Endodermal cell (in vitro differentiated cells): ENCODE measurements at regions not wholly inside any gene's neighbourhood (a gene's known extent, or its start where the extent isn't known, plus 50 kb on each side); places are given as distances from the start of the nearest gene placed in this dataset.
A peak's percentile ranks its signal among the peaks of the same experiment; 100 is the strongest.

Experiments used
- DNase-seq: peaks from one replicate; pipeline ENCODE4 v3.0.0-alpha.2; 2017
- H3K27ac ChIP-seq: 2 replicates; pipeline ENCODE4 v1.5.1; 2013; ENCODE audit warnings: mild to moderate bottlenecking, low read depth, low read length, moderate library complexity
- H3K27me3 ChIP-seq: 2 replicates; pipeline ENCODE4 v1.6.1; 2013; ENCODE audit warnings: mild to moderate bottlenecking, low read length, moderate library complexity; ENCODE audit not compliant: insufficient read depth, control insufficient read depth, poor library complexity, severe bottlenecking
- H3K36me3 ChIP-seq: 2 replicates; pipeline ENCODE4 v1.7.0; 2013; ENCODE audit warnings: mild to moderate bottlenecking, low read length, moderate library complexity; ENCODE audit not compliant: control insufficient read depth, insufficient read depth
- H3K4me1 ChIP-seq: one replicate; pipeline ENCODE4 v1.7.0; 2013; ENCODE audit warnings: low read length; ENCODE audit not compliant: control insufficient read depth, insufficient read depth
- H3K4me3 ChIP-seq: 2 replicates; pipeline ENCODE4 v1.5.1; 2013; ENCODE audit warnings: mild to moderate bottlenecking, low read length, moderate library complexity
- H3K9ac ChIP-seq: 2 replicates; pipeline ENCODE4 v1.6.1; 2013; ENCODE audit warnings: mild to moderate bottlenecking, low read length, moderate library complexity; ENCODE audit not compliant: poor library complexity, severe bottlenecking; ENCODE audit errors: extremely low read depth
- H3K9me3 ChIP-seq: 2 replicates; pipeline ENCODE4 v1.6.1; 2013; ENCODE audit warnings: mild to moderate bottlenecking, low read length, moderate library complexity; ENCODE audit not compliant: control insufficient read depth
- H3K27ac Mint-ChIP-seq: 2 replicates; pipeline ENCODE4 v1.8.0; 2020; ENCODE audit warnings: mixed read lengths
- H3K27me3 Mint-ChIP-seq: 2 replicates; pipeline ENCODE4 v1.8.0; 2021; ENCODE audit warnings: mild to moderate bottlenecking, mixed read lengths; ENCODE audit not compliant: insufficient read depth
- H3K36me3 Mint-ChIP-seq: 2 replicates; pipeline ENCODE4 v1.8.0; 2020; ENCODE audit warnings: low read depth, mixed read lengths
- H3K4me1 Mint-ChIP-seq: 2 replicates; pipeline ENCODE4 v1.8.0; 2020; ENCODE audit warnings: mixed read lengths
- H3K4me3 Mint-ChIP-seq: 2 replicates; pipeline ENCODE4 v1.8.0; 2020; ENCODE audit warnings: mild to moderate bottlenecking, moderate library complexity, mixed read lengths
- H3K9me3 Mint-ChIP-seq: 2 replicates; pipeline ENCODE4 v1.8.0; 2020; ENCODE audit warnings: mild to moderate bottlenecking, mixed read lengths
- CTCF ChIP-seq: fragments of 200-600 bp; sonication (generic); conservative IDR thresholded peaks from 2 replicates; pipeline ENCODE4 v1.5.0; 2021; ENCODE audit warnings: antibody characterized with exemption, mild to moderate bottlenecking
- WGBS, 2 experiments: methylation state at CpG; one replicate each; pipeline versions ENCODE4 v1.1.5 to v1.1.7; 2013; ENCODE audit warnings: missing lambda C conversion rate in 2 of 2, mixed read lengths in 1 of 2; ENCODE audit not compliant: insufficient coverage in 1 of 2, insufficient read length in 1 of 2; 5-methylcytosine and 5-hydroxymethylcytosine counted together

DNA sequence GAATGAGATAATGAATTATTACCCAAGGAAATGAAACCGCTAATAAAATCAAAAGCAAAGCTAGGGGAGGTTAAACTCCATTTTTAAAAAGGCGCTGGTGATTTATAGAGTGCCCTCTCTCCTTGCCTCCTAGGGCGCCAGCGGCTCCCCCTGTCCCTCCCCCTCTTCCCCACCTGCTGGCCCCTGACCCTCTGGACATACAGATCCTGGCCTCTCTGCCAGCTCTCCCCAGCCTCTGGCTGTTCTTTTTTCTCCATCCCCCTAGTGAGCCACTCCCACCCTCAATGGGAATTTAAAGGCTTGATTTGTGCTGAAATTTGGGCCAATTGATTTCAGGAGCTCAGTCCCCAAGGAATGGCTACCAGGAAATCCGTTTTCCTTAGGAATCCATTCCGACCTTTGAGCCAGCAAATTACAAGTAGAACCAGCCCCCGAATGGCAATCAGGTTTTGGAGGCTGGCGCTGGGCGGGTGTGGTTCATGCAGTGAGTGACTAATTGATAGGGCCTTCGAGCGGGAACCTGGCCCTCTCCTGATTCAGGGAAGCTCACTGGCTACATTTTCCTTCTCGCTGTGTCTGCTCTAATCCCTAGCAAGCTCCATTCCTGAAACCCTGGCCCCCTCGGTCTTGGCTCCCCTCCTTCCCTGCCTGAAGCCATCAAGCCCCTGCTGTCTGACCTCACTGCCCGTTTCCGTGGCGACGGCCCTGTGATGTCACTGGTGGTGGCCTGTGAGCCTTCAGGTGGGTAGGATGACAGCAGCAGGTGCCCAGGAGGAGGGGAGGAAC is 141.9 kb upstream of the SDK2 start:
- 62 to 77% methylated on average over 8 to 17 of the region's 17 CpGs for WGBS, 2 experiments
- Mint-ChIP-seq H3K9me3 (no peaks in the 10 kb centered on the region), H3K27me3 (peaks cover 31% of the 10 kb centered on the region), H3K4me1 (peaks cover 16% of the 10 kb centered on the region), H3K36me3 (no peaks in the 10 kb centered on the region), H3K27ac (no peak overlapping the region), H3K4me3 (no peak overlapping the region)
- peaks cover 5% of the 10 kb centered on the region for H3K27me3 ChIP-seq
- H3K4me1 ChIP-seq: peaks cover 6% of the 10 kb centered on the region
- H3K9ac ChIP-seq: no peak overlapping the region
- no peak for TF ChIP-seq CTCF
- peak; percentile 83 for DNase-seq
- H3K36me3 ChIP-seq: no peaks in the 10 kb centered on the region
- H3K4me3 ChIP-seq: no peak overlapping the region
- no peaks in the 10 kb centered on the region for H3K9me3 ChIP-seq
- peak overlapping the region; percentile 33 for H3K27ac ChIP-seq

DNA sequence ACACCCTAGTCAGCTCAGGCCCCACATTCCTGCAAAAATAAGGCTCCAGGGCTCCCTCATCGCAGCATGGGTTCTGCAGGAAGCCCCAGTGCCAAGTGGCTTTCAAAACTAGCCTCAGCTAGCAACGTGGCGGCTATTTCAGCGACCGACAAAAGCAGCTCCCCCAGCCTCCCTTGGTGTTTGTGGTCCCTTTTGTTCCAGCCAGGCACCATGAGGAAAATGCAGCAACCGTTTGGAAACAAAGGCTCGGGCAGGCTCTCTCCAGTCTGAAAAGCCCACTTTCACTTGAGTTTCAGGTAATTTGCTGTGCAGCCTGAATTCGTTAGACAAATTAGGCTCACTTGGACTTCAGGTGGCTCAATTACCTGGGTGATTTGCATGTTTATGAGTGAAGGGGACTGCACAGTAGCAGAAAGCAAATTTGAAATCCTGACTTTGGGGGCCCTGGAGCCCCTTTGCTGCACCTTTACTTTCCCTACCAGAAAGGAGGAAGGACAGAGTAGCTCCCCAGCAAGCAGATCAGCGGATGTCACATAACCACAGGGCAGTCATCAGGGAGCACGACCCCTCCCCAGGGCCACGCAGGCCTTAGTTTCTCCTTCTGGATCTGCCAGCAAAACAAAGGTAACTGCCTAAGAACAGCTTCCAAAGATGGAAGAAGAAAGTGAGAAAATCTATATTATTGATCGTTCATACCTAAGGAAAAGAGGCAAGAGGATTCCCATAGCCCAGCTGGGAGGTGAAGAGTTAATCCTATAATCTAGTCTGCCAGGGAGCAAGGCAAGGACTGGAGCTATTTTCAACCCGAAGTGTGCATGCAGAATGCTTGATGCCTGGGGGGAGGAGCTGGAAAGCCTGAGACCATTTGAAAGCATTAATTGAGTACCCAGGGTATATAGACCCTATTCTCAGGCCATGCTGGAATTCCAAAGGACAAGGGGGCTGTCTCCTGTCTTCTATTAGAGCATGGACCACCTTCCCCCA is 143.1 kb upstream of the SDK2 start:
- peak overlapping the region; percentile 54 for H3K27ac ChIP-seq
- H3K4me1 Mint-ChIP-seq: peaks cover 22% of the 10 kb centered on the region
- H3K27ac Mint-ChIP-seq: no peak overlapping the region
- H3K4me3 Mint-ChIP-seq: no peak overlapping the region
- H3K4me1 ChIP-seq: peaks cover 6% of the 10 kb centered on the region
- TF ChIP-seq CTCF: no peak
- WGBS, 2 experiments: 55 to 65% methylated on average over 12 to 13 of the region's 13 CpGs
- H3K36me3 Mint-ChIP-seq: no peaks in the 10 kb centered on the region
- H3K27me3 Mint-ChIP-seq: peaks cover 37% of the 10 kb centered on the region
- H3K36me3 ChIP-seq: no peaks in the 10 kb centered on the region
- no peaks in the 10 kb centered on the region for H3K9me3 ChIP-seq
- DNase-seq: peak; percentile 58
- no peak overlapping the region for H3K4me3 ChIP-seq
- no peaks in the 10 kb centered on the region for H3K9me3 Mint-ChIP-seq
- no peak overlapping the region for H3K9ac ChIP-seq
- H3K27me3 ChIP-seq: peaks cover 5% of the 10 kb centered on the region

GRCh38 chr17:73788111-73788510 is 143.9 kb upstream of the SDK2 start:
- Histone ChIP-seq H3K27ac (no peak overlapping the region), H3K36me3 (no peaks in the 10 kb centered on the region), H3K27me3 (peaks cover 5% of the 10 kb centered on the region), H3K4me1 (peaks cover 8% of the 10 kb centered on the region), H3K4me3 (no peak overlapping the region), H3K9me3 (no peaks in the 10 kb centered on the region), H3K9ac (no peak overlapping the region)
- peaks cover 29% of the 10 kb centered on the region for H3K4me1 Mint-ChIP-seq
- no peak for DNase-seq
- no peaks in the 10 kb centered on the region for H3K9me3 Mint-ChIP-seq
- H3K27me3 Mint-ChIP-seq: peaks cover 32% of the 10 kb centered on the region
- H3K4me3 Mint-ChIP-seq: no peak overlapping the region
- no peak overlapping the region for H3K27ac Mint-ChIP-seq
- TF ChIP-seq CTCF: no peak
- 76 to 77% methylated on average over 4 of the region's 4 CpGs for WGBS, 2 experiments
- H3K36me3 Mint-ChIP-seq: no peaks in the 10 kb centered on the region
